Stimulated activated CD4-positive, alpha-beta T cell treated with anti-CD3 and anti-CD28 coated beads, Interleukin-2, amount 100 ng/mL, for 4 hours (primary cell): ENCODE measurements at regions not wholly inside any gene's neighbourhood (a gene's known extent, or its start where the extent isn't known, plus 50 kb on each side); places are given as distances from the start of the nearest gene placed in this dataset.
A peak's percentile ranks its signal among the peaks of the same experiment; 100 is the strongest.

Experiments used
- DNase-seq: peaks from one replicate; pipeline ENCODE4 v3.0.0-alpha.2; 2020; ENCODE audit warnings: low read depth

DNA sequence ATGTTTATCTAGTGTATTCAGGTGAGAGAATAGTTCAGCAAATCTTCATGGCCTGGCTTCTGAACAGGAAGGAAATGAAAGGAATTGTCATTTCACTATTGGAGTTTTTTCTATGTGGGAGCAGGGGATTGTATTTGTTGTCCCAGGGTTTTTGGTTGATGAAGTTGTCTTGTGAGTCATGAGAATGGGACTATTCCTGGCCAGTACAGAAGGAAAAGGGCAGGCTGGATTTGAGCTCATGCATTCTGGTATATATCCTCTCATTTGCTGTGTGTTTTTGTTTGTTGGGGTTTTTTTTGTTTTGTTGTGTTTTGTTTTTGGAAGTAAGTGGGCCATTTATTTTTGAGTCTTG, 101.2 kb upstream of the MKLN1 start:
- DNase-seq = no peak

DNA sequence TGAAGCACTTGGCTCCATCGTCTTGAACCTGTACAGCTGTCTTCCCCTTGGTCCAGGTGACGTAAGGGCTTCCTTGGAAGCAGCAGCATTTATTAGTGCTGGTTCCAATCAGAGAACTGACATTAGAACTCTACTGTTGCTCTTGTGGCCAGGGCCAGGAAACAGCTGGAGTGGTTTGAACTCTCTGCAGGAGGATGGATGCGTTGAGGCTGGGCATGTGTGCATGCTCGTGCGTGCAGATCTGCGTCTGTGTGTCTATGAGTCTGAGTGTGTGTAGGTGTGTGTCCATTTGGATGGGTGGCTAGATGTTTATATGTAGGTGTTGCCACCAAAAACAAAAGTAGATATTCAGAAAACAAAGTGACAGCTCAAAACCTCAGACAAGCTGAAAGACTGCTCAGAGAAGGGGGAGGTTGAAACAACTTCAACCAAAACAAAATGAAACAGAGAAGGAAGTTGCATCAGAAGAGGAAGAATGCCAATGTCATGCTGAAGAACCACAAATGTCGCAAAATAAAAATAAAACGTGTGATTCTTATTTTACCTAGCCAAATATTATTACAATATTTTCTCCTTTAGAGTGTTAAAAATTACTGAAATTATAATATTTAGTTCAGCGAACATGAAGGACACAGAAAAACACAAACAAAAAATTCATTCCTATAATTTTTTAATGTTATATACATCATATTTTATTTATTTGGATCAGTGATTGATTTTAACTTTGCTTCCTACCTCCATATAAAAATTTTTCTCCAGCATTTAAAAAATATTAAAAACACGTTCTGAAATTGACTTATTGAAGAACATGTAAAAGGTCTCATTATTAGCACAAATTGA, 96.1 kb upstream of the MKLN1 start:
- DNase-seq = peak; percentile 17

DNA sequence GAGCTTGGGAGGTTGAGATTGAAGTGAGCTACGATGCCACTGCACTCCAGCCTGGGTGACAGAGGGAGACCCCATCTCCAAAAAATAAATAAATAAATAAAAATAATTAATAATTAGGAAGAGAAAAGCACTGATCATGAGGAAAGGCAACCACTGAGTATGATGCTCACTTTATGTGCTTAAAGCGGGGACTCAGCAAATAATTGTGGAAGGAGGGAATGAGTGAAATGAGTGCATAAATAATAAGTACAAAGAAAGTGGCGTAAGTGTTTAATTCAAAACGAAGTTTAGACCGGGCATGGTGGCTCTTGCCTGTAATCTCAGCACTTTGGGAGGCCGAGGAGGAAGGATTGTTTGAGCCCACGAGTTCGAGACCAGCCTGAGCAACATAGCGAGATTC, 94.9 kb upstream of the MKLN1 start:
- no peak for DNase-seq

DNA sequence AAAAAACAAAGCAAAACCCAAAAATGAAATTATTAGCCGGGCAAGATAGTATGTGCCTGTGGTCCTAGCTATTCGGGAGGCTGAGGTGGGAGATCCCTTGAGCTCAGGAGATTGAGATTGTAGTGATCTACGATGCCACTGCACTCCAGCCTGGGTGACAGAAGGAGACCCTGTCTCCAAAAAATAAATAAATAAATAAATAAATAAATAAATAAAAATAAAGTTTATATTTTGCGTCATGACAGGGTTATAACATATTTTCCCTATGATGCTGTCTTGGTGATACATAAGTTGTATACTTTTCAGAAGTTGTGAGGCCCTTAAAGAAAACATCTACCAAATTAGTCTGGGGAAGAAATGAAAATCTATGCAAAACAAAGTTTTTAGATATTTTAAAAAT, 94.5 kb upstream of the MKLN1 start:
- no peak for DNase-seq

DNA sequence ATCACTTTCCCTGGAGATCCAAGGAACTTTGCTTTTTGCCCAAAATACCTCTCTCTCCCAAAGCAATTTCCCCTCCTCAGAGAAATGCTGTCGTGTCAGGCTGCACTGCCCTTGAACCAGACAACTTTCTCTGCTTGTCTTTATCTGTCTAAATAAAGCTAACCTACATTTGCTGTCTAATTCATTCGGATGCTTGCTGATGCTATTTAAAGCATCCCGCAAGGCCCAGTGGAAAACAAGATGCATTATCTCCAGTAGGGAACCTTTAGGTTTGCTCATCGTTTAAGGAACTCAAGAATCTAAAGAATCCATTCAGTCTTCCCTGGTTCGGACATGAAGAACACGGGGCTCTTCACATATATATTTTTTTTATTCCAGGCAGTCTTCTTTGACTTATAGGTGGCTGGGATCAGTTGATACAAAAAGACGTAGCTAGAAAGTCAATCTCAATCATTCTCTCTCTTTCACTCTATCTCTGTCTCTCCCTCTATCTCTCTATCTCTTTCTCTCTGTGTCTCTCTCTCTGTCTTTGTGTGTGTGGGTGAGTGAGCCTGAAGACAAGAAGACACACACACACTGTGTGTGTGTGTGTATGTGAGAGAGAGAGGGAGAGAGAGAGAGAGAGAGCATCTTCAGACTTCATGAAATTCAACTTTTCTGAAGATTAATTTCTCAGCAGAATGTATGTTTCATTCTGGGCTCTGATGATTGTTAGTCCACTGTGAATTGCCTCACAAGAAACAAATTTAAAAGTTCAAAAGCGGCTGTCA, 92.8 kb upstream of the MKLN1 start:
- DNase-seq = no peak

DNA sequence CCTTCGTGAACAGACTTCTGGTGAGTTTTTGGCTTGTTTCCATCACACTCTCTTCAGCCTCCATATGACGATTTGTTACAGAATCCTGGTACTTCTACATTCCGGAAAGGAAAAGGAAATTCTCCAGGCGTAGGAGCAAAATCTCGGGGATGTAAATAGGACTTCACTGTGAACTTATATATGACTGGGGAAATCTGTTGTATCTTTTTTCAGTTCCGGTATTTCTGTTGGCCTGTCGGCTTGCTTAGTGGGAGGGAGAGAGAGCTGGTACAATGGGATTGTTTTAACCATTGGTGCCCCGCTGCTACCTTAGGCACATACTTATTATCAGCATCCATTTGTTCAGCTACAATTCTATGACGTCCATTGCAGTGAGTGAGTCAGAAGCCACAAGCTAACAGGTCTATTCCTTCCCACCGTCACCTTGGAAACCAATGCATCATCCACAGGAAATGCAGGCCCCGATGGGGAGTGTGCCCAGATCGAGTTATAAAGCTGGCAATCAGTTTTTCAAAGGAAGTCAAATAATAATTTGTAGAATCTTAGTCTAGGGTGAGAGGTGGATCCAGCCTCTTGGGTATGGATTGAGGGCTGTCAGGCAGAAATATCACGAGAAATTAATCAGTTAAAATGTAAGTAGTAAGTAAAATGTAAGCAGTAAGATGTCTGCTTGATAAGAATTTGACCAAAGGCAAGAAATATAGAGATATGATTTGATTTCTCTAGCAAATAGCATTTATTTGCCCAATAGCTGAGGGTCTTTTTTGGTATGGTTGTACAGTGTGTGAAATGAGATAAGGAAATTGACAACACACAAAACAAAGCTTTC, 92.0 kb upstream of the MKLN1 start:
- DNase-seq = peak; percentile 76

DNA sequence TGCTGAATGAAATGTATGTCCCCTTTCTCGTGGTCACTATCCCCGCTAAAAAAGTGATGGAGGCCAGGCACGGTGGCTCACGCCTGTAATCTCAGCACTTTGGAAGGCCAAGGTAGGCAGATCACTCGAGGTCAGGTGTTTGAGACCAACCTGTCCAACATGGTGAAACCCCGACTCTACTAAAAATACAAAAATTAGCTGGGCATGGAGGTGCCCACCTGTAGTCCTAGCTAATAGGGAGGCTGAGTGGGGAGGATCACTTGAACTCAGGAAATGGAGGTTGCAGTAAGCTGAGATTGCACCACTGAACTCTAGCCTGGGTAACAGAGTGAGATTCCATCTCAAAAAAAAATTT, 91.4 kb upstream of the MKLN1 start:
- DNase-seq = no peak

DNA sequence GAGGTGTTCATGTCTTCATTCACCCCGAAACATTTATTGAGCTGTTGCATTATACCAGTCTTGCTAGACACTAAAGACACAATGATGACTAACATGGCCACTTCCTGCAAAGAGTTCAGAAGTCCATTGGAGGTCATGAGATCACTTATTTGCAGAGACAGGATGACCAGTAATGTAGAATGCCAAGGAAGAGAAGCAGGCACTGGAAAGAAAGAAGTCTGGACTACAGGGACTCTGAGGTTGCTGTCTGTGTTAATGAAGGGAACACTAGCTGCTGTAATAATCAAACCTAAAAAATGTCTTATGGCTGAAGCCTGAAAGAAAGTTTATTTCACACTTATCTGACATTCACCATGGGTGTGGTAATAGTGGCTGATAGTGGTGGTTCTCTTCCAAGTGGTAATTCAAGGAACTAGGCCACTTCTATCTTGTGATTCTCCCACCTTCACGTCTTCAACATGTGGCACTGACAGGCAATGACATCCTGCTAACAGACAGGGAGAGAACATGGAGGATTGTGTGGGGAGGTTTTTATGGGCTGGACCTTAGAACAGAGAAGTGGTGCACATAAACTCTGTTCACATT, 89.2 kb upstream of the MKLN1 start:
- DNase-seq = no peak

DNA sequence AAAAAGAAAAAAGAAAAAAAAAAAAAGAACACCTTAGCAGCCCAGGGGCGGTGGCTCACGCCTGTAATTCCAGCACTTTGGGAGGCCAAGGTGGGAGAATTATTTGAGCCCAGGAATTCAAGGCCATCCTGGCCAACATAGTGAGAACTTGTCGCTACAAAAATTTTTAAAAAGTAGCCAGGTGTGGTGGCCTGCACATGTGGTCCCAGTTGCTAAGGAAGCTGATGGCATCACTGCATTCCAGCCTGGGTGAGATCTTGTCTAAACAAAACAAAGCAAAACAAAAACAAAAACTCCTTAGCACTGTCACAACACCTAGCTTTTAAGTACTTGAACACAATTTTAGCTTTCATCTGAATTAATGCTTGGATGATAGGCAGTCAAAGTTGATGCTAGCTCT, 86.3 kb upstream of the MKLN1 start:
- DNase-seq = no peak

DNA sequence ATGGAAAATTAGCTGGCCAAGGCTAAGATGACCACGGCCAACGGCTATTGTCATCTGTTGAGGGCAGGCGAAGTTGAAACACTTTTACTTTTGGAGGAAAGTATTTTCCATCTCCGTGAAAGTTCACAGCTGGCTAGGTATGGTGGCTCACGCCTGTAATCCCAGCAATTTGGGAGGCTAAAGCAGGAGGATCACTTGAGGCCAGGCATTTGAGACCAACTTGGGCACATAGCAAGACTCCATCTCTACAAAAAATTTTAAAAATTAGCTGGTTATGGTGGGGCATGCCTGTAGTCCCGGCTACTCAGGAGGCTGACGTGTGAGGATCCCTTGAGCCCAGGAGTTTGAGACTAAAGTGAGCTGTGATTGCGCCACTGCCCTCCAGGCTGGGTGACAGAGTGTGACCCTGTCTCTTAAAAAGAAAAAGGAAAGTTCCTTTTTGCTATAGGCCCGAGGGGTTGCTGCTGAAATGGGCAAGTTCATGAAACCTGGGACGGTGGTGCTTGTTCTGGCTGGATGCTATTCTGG, 85.5 kb upstream of the MKLN1 start:
- DNase-seq = no peak

DNA sequence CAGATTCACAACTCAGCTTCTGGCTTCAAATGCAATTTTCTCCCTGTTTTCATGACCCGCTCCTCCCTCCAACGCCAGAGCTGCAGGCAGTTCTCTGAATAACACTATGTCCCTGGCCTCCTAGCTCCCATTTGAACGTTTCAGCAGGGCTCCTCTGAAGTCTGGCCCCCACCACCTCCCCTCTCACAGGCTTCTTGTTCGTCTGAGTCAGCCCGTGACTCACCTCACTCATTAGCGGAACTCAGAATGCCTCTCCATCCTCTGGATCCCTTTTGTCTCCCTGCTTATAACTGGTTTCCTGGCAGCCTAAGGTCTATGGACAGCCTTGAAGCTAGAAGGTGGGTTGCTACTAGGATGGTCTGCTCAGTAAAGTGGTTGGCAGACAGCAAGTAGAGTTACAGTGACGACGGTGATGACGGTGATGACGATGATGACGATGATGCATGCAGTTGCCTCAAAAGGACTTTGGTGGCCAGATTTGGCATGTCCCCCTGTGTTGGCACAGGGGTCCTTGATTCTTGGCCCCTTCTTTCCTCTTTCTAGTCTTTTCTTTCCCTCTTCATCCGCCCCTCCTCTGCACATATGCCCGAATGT, 83.3 kb upstream of the MKLN1 start:
- DNase-seq = peak; percentile 14

DNA sequence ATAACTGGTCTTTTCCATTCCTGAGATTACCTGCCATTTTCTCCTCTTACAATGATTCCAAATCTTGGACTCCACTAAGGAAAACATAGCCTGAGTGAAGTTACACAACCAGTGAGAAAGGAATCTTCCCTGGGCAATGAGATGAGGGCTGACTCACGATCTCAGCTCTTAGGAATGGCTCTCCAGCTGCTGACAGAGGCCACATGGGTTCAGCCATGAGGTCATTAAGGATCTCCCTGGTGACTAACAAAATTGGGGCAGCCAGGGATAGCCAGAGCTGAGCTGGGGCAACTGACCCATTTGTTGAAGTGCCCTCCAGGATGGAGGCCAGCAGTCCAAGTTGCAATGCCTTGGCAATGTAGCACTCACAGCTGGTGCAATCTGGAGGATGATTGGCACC, 78.7 kb upstream of the MKLN1 start:
- DNase-seq = no peak

DNA sequence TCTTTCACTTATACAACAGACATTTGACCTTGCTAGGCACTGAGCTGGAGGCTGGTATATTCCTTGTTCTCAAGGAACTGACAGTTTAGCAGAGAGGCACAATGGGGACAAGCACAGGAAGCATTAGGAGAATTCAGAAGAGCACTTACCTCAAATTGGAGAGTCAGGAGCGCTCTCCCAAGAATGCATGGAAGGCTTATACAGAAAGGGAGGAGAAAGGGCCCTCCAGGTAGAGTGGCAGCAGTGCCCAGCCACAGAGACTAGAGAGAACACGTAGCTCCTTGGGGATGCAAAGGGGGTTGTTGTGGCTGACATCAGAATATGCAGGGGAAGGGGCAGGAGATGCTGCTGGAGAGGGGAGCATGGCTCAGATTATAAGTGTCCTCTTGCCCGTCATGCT, 78.2 kb upstream of the MKLN1 start:
- DNase-seq = no peak

DNA sequence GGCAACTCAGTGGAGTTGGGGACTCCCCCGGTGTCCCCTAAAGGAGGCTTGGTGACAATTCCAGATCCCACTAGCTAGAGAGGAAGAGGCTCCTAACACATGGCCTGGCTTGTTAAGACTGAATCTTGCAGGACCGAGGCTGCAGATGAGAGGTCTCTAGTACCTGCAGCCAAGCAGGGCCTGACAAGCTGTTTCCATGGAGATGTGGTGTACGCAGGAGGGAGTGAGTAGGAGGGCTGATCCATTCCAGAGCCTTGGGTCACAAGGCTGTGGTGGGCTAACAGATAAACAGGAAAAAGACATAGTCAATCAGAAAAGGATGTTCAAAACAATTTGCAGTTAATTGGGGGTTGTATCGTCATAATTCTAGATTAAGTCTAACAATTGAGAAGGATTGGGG, 77.3 kb upstream of the MKLN1 start:
- DNase-seq = no peak

DNA sequence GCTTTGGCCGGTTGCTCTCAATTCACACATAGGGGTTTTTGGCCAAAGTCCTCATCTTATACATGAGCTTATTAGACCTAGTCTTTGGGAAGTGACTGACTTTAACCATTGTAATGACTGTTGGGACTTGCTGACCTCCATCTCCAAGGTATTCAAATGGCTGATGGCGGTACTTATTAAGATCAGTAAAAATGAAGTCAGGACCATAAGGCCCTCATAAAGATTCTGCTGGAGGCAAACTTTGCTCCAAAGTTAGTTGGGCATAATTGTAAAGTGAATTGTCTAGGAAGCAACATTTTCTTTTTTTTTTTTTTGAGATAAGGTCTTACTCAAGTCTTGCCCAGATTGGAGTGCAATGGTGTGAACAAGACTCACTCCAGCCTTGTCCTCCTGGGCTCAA, 76.3 kb upstream of the MKLN1 start:
- DNase-seq = no peak

DNA sequence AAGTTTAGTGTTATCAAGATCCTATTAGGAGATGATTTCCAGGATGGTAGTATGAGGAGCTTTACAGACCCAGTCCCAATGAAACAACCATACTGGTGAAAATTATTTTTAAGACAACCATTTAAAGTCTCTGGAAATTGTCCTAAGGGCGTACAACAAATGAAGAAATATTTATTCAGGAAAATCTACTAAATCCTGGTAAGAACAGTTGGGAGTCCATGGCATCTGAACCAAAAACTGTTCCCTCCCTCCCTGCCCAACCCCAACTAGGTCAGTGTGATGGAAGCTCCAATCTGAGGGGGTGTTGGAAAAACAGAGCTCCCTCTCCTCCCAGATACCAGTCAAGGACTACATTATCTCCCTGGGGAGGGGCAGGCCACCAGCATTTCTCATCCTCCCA, 74.7 kb upstream of the MKLN1 start:
- DNase-seq = no peak

DNA sequence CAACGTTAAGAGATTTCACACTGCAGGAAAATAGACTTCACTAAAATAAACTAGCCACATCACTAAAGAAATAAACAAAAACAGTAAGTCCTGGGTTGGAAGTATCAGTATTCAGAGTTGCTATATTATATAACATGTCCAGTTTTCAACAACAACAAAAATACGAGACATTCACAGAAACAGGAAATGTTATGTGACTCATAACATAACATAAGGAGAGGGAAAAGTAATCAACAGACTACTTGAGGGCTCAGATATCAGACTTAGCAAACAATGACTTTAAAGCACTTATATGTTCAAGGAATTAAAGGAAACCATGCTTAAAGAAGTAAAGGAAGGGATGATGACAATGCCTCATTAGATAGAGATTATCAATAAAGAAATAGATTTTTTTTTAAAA, 73.5 kb upstream of the MKLN1 start:
- no peak for DNase-seq

DNA sequence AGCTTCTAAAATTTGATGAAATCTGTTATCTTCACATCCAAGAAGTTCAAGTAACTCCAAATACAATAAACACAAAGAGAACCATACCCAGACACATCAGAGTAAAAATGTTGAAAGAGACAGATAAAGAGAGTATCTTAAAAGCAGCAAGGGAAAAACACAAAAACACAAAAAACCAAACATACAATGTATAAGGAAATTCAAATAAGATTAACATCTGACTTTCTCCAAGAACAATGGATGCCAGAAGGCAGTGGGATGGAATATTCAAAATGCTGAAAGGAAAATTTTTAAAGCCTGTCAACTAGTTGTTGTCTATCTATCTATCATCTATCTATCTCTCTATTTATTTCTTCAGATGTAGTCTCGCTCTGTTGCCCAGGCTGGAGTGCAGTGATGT, 72.4 kb upstream of the MKLN1 start:
- DNase-seq = no peak

DNA sequence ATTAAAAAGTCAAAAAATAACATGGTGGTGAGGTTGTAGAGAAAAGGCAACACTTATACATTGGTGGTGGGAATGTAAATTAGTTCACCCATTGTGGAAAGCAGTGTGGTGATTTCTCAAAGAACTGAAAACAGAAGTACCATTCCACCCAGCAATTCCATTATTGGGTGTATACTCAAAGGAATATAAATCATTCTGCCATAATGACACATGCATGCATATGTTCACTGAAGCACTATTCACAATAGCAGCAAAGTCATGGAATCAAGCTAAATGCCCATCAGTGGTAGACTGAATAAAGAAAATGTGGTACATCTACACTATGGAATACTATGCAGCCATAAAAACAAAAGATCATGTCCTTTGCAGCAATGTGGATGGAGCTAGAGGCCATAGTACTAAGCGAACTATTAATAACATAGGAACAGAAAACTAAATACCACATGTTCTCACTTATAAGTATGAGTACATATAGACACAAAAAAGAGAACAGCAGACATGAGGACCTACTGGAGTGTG, 66.1 kb upstream of the MKLN1 start:
- no peak for DNase-seq

DNA sequence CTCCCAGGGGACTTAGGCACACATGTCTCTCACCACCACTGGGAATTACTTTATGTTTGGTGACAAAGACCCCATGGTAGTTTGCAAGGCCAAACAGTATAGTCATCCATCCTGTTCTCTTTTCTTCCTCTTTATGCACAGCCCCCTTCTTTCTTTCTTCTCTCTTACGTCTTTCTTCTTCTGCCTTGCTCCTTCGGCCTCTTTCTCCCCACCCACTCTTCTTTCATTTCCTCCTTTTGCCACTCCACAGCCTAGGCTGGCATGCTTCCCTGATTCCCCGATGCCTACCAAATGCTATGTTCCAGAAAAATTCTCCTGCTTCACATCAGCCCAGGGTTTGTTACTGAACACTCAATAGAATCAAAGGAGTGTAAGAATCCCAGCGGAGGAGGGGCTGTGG, 62.4 kb upstream of the MKLN1 start:
- DNase-seq = no peak

DNA sequence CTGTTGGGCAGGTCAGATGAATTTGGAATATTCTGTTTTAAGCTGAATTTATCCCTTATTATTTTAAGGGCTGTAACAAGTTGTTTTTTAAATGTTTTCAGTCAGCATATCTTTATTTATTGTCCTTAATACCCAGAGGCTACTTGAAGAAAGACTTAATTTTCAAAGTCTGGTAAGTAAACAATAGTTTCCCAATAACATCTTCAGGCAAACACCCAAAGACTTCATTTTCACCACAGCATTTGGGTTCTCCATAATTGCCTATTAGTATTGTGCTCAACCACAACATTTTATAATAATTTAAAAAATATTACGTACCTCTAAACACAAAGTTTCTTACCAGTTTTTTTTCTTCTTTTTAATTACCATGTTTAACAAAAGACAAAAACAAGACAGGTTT, 60.0 kb upstream of the MKLN1 start:
- no peak for DNase-seq

DNA sequence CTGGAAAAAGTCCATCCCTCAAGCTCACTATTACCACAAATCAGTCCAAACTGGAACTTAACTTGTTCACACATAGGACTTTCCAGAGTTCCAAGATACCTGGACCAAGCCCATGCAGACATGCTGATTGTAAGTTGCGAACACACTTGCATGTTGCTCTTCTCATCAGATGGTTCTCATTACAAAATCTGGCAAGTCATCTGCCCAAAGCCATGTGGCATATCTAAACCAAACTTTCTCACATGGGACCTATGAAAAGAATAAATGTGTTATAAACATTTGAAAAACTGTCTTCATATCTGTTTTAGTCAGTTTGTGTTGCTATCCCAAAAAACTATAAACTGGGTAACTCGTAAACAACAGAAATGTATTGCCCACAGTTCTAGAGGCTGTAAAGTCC, 58.8 kb upstream of the MKLN1 start:
- no peak for DNase-seq
